ENCODE measurements at regions not wholly inside any gene's neighbourhood (a gene's known extent, or its start where the extent isn't known, plus 50 kb on each side); places are given as distances from the start of the nearest gene placed in this dataset.

- TF ChIP-seq EZH2 (IDR thresholded peaks at IDR 0.05; ENCODE audit: low read depth) (no peak), CTCF (conservative IDR thresholded peaks at IDR 0.05) (no peak)
- H3F3A ChIP-seq (ENCODE audit: insufficient read depth, low read depth), result peaks cover under 1% of the 10 kb centered on the region; the same call in 1 of the 2 replicates
- no peak overlapping the region for H3K4me2 ChIP-seq
- CTCF ChIA-PET, result no interaction called here
- no peaks in the 10 kb centered on the region for H3K79me2 ChIP-seq (ENCODE audit: low read depth)
- peaks cover 9% of the 10 kb centered on the region for H3K4me1 ChIP-seq (replicated peaks; ENCODE audit: insufficient read depth)
- intact Hi-C loops (cut with micrococcal nuclease; ENCODE audit: unreplicated experiment), result no loop called here
- BruUV-seq (replicated peaks), result no TSS peak
- H3K9me2 ChIP-seq (ENCODE audit: insufficient read depth), result no peaks in the 10 kb centered on the region
- H3K27me3 ChIP-seq (ENCODE audit: insufficient read depth, low read depth), result no peaks in the 10 kb centered on the region
- POLR2A ChIA-PET (ENCODE audit: unreplicated experiment), result no interaction called here
- H3K36me3 ChIP-seq (ENCODE audit: low read depth), result no peaks in the 10 kb centered on the region
- no peaks in the 10 kb centered on the region for H4K20me1 ChIP-seq (ENCODE audit: insufficient read depth)
- H3K9me3 ChIP-seq (ENCODE audit: insufficient read depth, low read depth), result peaks cover 4% of the 10 kb centered on the region; the same call in 1 of the 2 replicates
- no peak for DNase-seq
- H2AFZ ChIP-seq, result no peak overlapping the region
- no peak overlapping the region for H3K4me3 ChIP-seq
- H3K27ac ChIP-seq, result no peak overlapping the region
Observed at GRCh38 chr12:65624554-65625086, 199.7 kb upstream of the HMGA2 start.

- no peak overlapping the region for H3K27ac ChIP-seq
- no peak overlapping the region for H3K4me3 ChIP-seq
- peaks cover 4% of the 10 kb centered on the region; the same call in 1 of the 2 replicates for H3K9me3 ChIP-seq (ENCODE audit: insufficient read depth, low read depth)
- no TSS peak for BruUV-seq (replicated peaks)
- H3K4me1 ChIP-seq (replicated peaks; ENCODE audit: insufficient read depth), result peaks cover 38% of the 10 kb centered on the region
- H3K9me2 ChIP-seq (ENCODE audit: insufficient read depth), result no peaks in the 10 kb centered on the region
- H3K27me3 ChIP-seq (ENCODE audit: insufficient read depth, low read depth), result no peaks in the 10 kb centered on the region
- H4K20me1 ChIP-seq (ENCODE audit: insufficient read depth), result no peaks in the 10 kb centered on the region
- H3K79me2 ChIP-seq (ENCODE audit: low read depth), result no peaks in the 10 kb centered on the region
- ChIA-PET POLR2A (ENCODE audit: unreplicated experiment) (no interaction called here), CTCF (no interaction called here)
- no peak for TF ChIP-seq EZH2 (IDR thresholded peaks at IDR 0.05; ENCODE audit: low read depth)
- no peak for TF ChIP-seq CTCF (conservative IDR thresholded peaks at IDR 0.05)
- H3K36me3 ChIP-seq (ENCODE audit: low read depth), result no peaks in the 10 kb centered on the region
- peaks cover 31% of the 10 kb centered on the region for H3F3A ChIP-seq (ENCODE audit: insufficient read depth, low read depth)
- H2AFZ ChIP-seq, result no peak overlapping the region
- no peak overlapping the region for H3K4me2 ChIP-seq
- intact Hi-C loops (cut with micrococcal nuclease; ENCODE audit: unreplicated experiment), result no loop called here
- DNase-seq, result no peak
Observed at GRCh38 chr12:65628061-65628460, 196.2 kb upstream of the HMGA2 start.

GRCh38 chr12:65630555-65630954 is 193.7 kb upstream of the HMGA2 start:
- Histone ChIP-seq H3K27ac (peak overlapping the region; percentile 99), H3K9me3 (ENCODE audit: insufficient read depth, low read depth) (no peaks in the 10 kb centered on the region), H2AFZ (peak overlapping the region; percentile 39), H3K4me1 (replicated peaks; ENCODE audit: insufficient read depth) (peaks cover 63% of the 10 kb centered on the region), H3K4me2 (peak overlapping the region; percentile 67), H3K9me2 (ENCODE audit: insufficient read depth) (no peaks in the 10 kb centered on the region), H3K79me2 (ENCODE audit: low read depth) (no peaks in the 10 kb centered on the region), H3K4me3 (peak overlapping the region; percentile 27; the same call in 1 of the 2 replicates), H4K20me1 (ENCODE audit: insufficient read depth) (no peaks in the 10 kb centered on the region), H3K27me3 (ENCODE audit: insufficient read depth, low read depth) (no peaks in the 10 kb centered on the region), H3K36me3 (ENCODE audit: low read depth) (no peaks in the 10 kb centered on the region), H3F3A (ENCODE audit: insufficient read depth, low read depth) (peaks cover 50% of the 10 kb centered on the region)
- ChIA-PET CTCF (interaction anchor here (0.7 kb wide), 1 partner anchor 317 kb away, joined by 3 read pairs; no protein-coding TSS in a partner anchor), POLR2A (ENCODE audit: unreplicated experiment) (interaction anchor here (0.5 kb wide), 1 partner anchor 1324 kb away, joined by 22 read pairs; no protein-coding TSS in a partner anchor)
- TF ChIP-seq EZH2 (IDR thresholded peaks at IDR 0.05; ENCODE audit: low read depth), result no peak
- no peak for TF ChIP-seq CTCF (conservative IDR thresholded peaks at IDR 0.05)
- no TSS peak for BruUV-seq (replicated peaks)
- peak in 1 of 2 experiments; percentile 64 for DNase-seq
- intact Hi-C loops (cut with micrococcal nuclease; ENCODE audit: unreplicated experiment), result loop anchor here (10.0 kb wide), 1 partner anchor 194 kb away; the partner anchor contains the start of gene HMGA2

All from PC-9 (cell line).